GM12878 (cell line): ENCODE measurements at regions not wholly inside any gene's neighbourhood (a gene's known extent, or its start where the extent isn't known, plus 50 kb on each side); places are given as distances from the start of the nearest gene placed in this dataset.

Experiments
- ATAC-seq: fragments of 200-7000 bp; cut with Tn5 transposase; 3 replicates; pipeline ENCODE4 v1.9.1; 2020; ENCODE audit warnings: mild to moderate bottlenecking, moderate library complexity
- BruUV-seq: library from RNA; stranded (reverse); fragments of 400-500 nt; replicated peaks from 2 replicates; lab custom pipeline; 2021; lab: Mats Ljungman, UMichigan
- CTCF ChIA-PET: fragments of 300-600 bp; sonication (Branson Sonifier 250); formaldehyde crosslinking; extraction: SDS; loops from one replicate; lab custom pipeline; 2021; ENCODE audit warnings: inconsistent platforms; lab: Yijun Ruan, JAX
- POLR2A ChIA-PET: fragments of 350-600 bp; formaldehyde crosslinking; extraction: SDS; loops from one replicate; lab custom pipeline; 2021; ENCODE audit warnings: inconsistent platforms; lab: Charles Lee
- RAD21 ChIA-PET: fragments of 300-600 bp; sonication (Branson Sonifier 250); formaldehyde crosslinking; loops from one replicate; lab custom pipeline; 2023; ENCODE audit warnings: antibody characterized with exemption; ENCODE audit not compliant: unreplicated experiment; lab: Charles Lee
- SMC1A ChIA-PET: fragments of 300-600 bp; sonication (Branson Sonifier 250); formaldehyde crosslinking; loops from one replicate; lab custom pipeline; 2023; ENCODE audit not compliant: unreplicated experiment, uncharacterized antibody; lab: Charles Lee
- DNase-seq: peaks from one replicate; pipeline ENCODE4 v3.0.0-alpha.2; 2011; ENCODE audit warnings: low read depth, low spot score
- FAIRE-seq: peaks from 3 replicates; lab custom pipeline; 2011; peaks lifted over from hg19 to GRCh38; lab: Jason Lieb, UNC
- H2AFZ ChIP-seq: 2 replicates; pipeline ENCODE4 v1.6.0; 2011; ENCODE audit warnings: low read depth, low read length, control low read depth; ENCODE audit not compliant: control insufficient read depth
- H3K27ac ChIP-seq: 2 replicates; pipeline ENCODE4 v1.5.1; 2011; ENCODE audit warnings: control low read depth; ENCODE audit not compliant: control insufficient read depth, insufficient read depth
- H3K27me3 ChIP-seq, 2 experiments: replicated peaks in 1 of 2; 2 replicates each; pipeline versions ENCODE4 v1.6.0 to v1.6.1; 2011; ENCODE audit warnings: low read length in 1 of 2; ENCODE audit not compliant: control insufficient read depth in 2 of 2, insufficient read depth in 2 of 2
- H3K36me3 ChIP-seq, 2 experiments: 2 replicates each; pipeline ENCODE4 v1.5.1; 2011; ENCODE audit warnings: low read length in 1 of 2; ENCODE audit not compliant: control insufficient read depth in 2 of 2, insufficient read depth in 2 of 2
- H3K4me1 ChIP-seq: 2 replicates; pipeline ENCODE4 v1.6.1; 2011; ENCODE audit warnings: mild to moderate bottlenecking, low read length, moderate library complexity, mixed read lengths; ENCODE audit not compliant: control insufficient read depth, insufficient read depth
- H3K4me2 ChIP-seq: 2 replicates; pipeline ENCODE4 v1.6.0; 2011; ENCODE audit warnings: control low read depth; ENCODE audit not compliant: control insufficient read depth, insufficient read depth
- H3K4me3 ChIP-seq: fragments of 200-600 bp; sonication (generic); 2 replicates; pipeline ENCODE4 v1.5.1; 2016
- H3K79me2 ChIP-seq: 2 replicates; pipeline ENCODE4 v1.6.0; 2011; ENCODE audit warnings: low read length; ENCODE audit not compliant: control insufficient read depth, insufficient read depth
- H3K9ac ChIP-seq: 2 replicates; pipeline ENCODE4 v1.8.0; 2011; ENCODE audit warnings: low read length, control low read depth, mixed read lengths; ENCODE audit not compliant: control insufficient read depth, insufficient read depth
- H3K9me3 ChIP-seq: replicated peaks from 3 replicates; pipeline ENCODE4 v1.5.1; 2011; ENCODE audit warnings: mild to moderate bottlenecking, low read length; ENCODE audit not compliant: control insufficient read depth, insufficient read depth
- H4K20me1 ChIP-seq: 2 replicates; pipeline ENCODE4 v1.6.0; 2011; ENCODE audit not compliant: control insufficient read depth, insufficient read depth
- CBFB ChIP-seq: IDR thresholded peaks from 2 replicates; pipeline ENCODE4 v1.6.1; 2016; ENCODE audit warnings: antibody characterized with exemption, low read depth
- CHD1 ChIP-seq: IDR thresholded peaks from 2 replicates; pipeline ENCODE4 v1.6.1; 2012; ENCODE audit warnings: low read depth, low read length, improper control_type of control experiment
- CREM ChIP-seq: IDR thresholded peaks from 2 replicates; pipeline ENCODE4 v1.6.1; 2014; ENCODE audit warnings: antibody characterized with exemption, low read depth
- ETV6 ChIP-seq, 2 experiments: fragments of 450-650 bp in 1 of 2; IDR thresholded peaks in 1 of 2; conservative IDR thresholded peaks in 1 of 2; 2 replicates each; pipeline ENCODE4 v1.6.1; 2014; ENCODE audit warnings: antibody characterized with exemption in 1 of 2, borderline replicate concordance in 1 of 2, low read depth in 1 of 2, mild to moderate bottlenecking in 1 of 2, moderate library complexity in 1 of 2
- MTA2 ChIP-seq: fragments of 450-650 bp; IDR thresholded peaks from 2 replicates; pipeline ENCODE4 v1.6.1; 2016; ENCODE audit warnings: low read depth, mild to moderate bottlenecking, moderate library complexity
- NFYA ChIP-seq: IDR thresholded peaks from 2 replicates; pipeline ENCODE4 v1.6.1; 2011; ENCODE audit warnings: low read depth, mild to moderate bottlenecking, low read length, improper control_type of control experiment, borderline replicate concordance
- NRF1 ChIP-seq: conservative IDR thresholded peaks from 2 replicates; pipeline ENCODE4 v1.6.1; 2011; ENCODE audit warnings: mild to moderate bottlenecking, low read depth, low read length, improper control_type of control experiment
- RUNX3 ChIP-seq: IDR thresholded peaks from 2 replicates; pipeline ENCODE4 v1.6.1; 2012; ENCODE audit warnings: low read length, inconsistent platforms
- TBL1XR1 ChIP-seq: IDR thresholded peaks from 2 replicates; pipeline ENCODE4 v1.6.1; 2012; ENCODE audit warnings: low read depth, low read length, improper control_type of control experiment
- ZBTB11 ChIP-seq: fragments of 450-650 bp; formaldehyde crosslinking; IDR thresholded peaks from 2 replicates; pipeline ENCODE4 v1.5.0; 2022; ENCODE audit warnings: mild to moderate bottlenecking, missing genetic modification characterization
- WGBS: methylation state at CpG from one replicate; pipeline ENCODE4 v1.1.6; 2016; ENCODE audit warnings: low lambda C conversion rate; ENCODE audit not compliant: insufficient replicate concordance, insufficient coverage; ENCODE audit errors: missing lambda C conversion rate; 5-methylcytosine and 5-hydroxymethylcytosine counted together
- in situ Hi-C: fragments of 300-500 bp; cut with MboI; formaldehyde crosslinking; loops from 9 replicates; pipeline ENCODE4 v1.14.3; 2018; ENCODE audit warnings: mixed read lengths
- intact Hi-C: fragments of 100-400 bp; cut with micrococcal nuclease; formaldehyde crosslinking; loops from one replicate; pipeline ENCODE4 v1.14.2; 2022; ENCODE audit not compliant: unreplicated experiment
- TF ChIP-seq, protein P1 (sequence below): fragments of 450-650 bp; IDR thresholded peaks from 2 replicates; pipeline ENCODE4 v1.6.1; 2017; ENCODE audit warnings: antibody characterized with exemption, mild to moderate bottlenecking, moderate library complexity
- TF ChIP-seq, protein P2 (sequence below): fragments of 450-650 bp; IDR thresholded peaks from 2 replicates; pipeline ENCODE4 v1.6.1; 2016; ENCODE audit warnings: mild to moderate bottlenecking

GRCh38 chr4:3349116-3349515 lies 56.3 kb downstream of the RGS12 start:
- no peak overlapping the region for H2AFZ ChIP-seq
- no TSS peak for BruUV-seq
- ChIA-PET SMC1A (interaction anchor here (1.2 to 1.3 kb wide), 2 partner anchors 12 to 20 kb away, joined by 3 to 5 read pairs; no protein-coding TSS in a partner anchor), RAD21 (interaction anchor here (0.7 to 4.0 kb wide), 4 partner anchors 38 to 132 kb away, joined by 3 to 19 read pairs (median 4); no protein-coding TSS in a partner anchor), POLR2A (no interaction called here), CTCF (interaction anchor here (1.2 to 6.1 kb wide), 3 partner anchors 88 to 132 kb away, joined by 4 to 81 read pairs (median 9); partner anchors contain the start of gene HGFAC)
- TF ChIP-seq NRF1 (no peak), CBFB (no peak), TBL1XR1 (no peak), NFYA (no peak), MTA2 (no peak), CREM (no peak), CHD1 (no peak), ETV6 (conservative IDR thresholded peaks at IDR 0.05 in 1 of 2, IDR thresholded peaks at IDR 0.05 in 1 of 2; ENCODE audit: borderline replicate concordance in 1 of 2, low read depth in 1 of 2) (no peak), ZBTB11 (CRISPR knock-in tag) (no peak), RUNX3 (no peak)
- TF ChIP-seq, protein P1, sequence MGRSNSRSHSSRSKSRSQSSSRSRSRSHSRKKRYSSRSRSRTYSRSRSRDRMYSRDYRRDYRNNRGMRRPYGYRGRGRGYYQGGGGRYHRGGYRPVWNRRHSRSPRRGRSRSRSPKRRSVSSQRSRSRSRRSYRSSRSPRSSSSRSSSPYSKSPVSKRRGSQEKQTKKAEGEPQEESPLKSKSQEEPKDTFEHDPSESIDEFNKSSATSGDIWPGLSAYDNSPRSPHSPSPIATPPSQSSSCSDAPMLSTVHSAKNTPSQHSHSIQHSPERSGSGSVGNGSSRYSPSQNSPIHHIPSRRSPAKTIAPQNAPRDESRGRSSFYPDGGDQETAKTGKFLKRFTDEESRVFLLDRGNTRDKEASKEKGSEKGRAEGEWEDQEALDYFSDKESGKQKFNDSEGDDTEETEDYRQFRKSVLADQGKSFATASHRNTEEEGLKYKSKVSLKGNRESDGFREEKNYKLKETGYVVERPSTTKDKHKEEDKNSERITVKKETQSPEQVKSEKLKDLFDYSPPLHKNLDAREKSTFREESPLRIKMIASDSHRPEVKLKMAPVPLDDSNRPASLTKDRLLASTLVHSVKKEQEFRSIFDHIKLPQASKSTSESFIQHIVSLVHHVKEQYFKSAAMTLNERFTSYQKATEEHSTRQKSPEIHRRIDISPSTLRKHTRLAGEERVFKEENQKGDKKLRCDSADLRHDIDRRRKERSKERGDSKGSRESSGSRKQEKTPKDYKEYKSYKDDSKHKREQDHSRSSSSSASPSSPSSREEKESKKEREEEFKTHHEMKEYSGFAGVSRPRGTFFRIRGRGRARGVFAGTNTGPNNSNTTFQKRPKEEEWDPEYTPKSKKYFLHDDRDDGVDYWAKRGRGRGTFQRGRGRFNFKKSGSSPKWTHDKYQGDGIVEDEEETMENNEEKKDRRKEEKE, result no peak
- TF ChIP-seq, protein P2, sequence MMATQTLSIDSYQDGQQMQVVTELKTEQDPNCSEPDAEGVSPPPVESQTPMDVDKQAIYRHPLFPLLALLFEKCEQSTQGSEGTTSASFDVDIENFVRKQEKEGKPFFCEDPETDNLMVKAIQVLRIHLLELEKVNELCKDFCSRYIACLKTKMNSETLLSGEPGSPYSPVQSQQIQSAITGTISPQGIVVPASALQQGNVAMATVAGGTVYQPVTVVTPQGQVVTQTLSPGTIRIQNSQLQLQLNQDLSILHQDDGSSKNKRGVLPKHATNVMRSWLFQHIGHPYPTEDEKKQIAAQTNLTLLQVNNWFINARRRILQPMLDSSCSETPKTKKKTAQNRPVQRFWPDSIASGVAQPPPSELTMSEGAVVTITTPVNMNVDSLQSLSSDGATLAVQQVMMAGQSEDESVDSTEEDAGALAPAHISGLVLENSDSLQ, result no peak
- no peaks in the 10 kb centered on the region for H4K20me1 ChIP-seq
- intact Hi-C loops, result no loop called here
- peaks cover 4% of the 10 kb centered on the region; the same call in 2 of the 3 replicates for H3K9me3 ChIP-seq
- in situ Hi-C loops, result loop anchor here (5.0 kb wide), 1 partner anchor 98 kb away; no protein-coding TSS in a partner anchor
- no peaks in the 10 kb centered on the region for H3K4me1 ChIP-seq
- no peak for DNase-seq
- 72% methylated on average over 4 of the region's 4 CpGs for WGBS
- no peak overlapping the region for H3K9ac ChIP-seq
- no peak for ATAC-seq
- H3K4me2 ChIP-seq, result no peak overlapping the region
- no peak overlapping the region for H3K27ac ChIP-seq
- no peak overlapping the region for H3K4me3 ChIP-seq
- H3K27me3 ChIP-seq, result no peaks in the 10 kb centered on the region
- H3K36me3 ChIP-seq, result no peaks in the 10 kb centered on the region
- no peak for FAIRE-seq
- H3K79me2 ChIP-seq, result no peaks in the 10 kb centered on the region
